ENCODE measurements at regions not wholly inside any gene's neighbourhood (a gene's known extent, or its start where the extent isn't known, plus 50 kb on each side); places are given as distances from the start of the nearest gene placed in this dataset.

GRCh38 chr10:33862536-33863105, 528.2 kb upstream of the NRP1 start:
- TF ChIP-seq CTCF (optimal IDR thresholded peaks at IDR 0.05 in 1 of 3, IDR thresholded peaks at IDR 0.05 in 1 of 3, conservative IDR thresholded peaks at IDR 0.05 in 1 of 3; ENCODE audit: extremely low read depth in 1 of 3, insufficient read depth in 2 of 3, low read length in 3 of 3) (no peak), EZH2 (IDR thresholded peaks at IDR 0.05; ENCODE audit: low read length) (no peak)

Measured in keratinocyte (primary cell).